OCI-LY7 (cell line): ENCODE measurements at regions not wholly inside any gene's neighbourhood (a gene's known extent, or its start where the extent isn't known, plus 50 kb on each side); places are given as distances from the start of the nearest gene placed in this dataset.

ENCODE experiments used
- BruUV-seq: library from RNA; stranded (reverse); fragments of 400-500 nt; replicated peaks from 2 replicates; lab custom pipeline; 2021; lab: Mats Ljungman, UMichigan
- CTCF ChIA-PET: fragments of 300-600 bp; sonication (Branson Sonifier 250); formaldehyde crosslinking; loops from one replicate; lab custom pipeline; 2022; ENCODE audit warnings: antibody characterized with exemption; ENCODE audit not compliant: unreplicated experiment; lab: Charles Lee
- POLR2A ChIA-PET: fragments of 300-600 bp; sonication (Branson Sonifier 250); formaldehyde crosslinking; loops from one replicate; lab custom pipeline; 2022; ENCODE audit warnings: antibody characterized with exemption; lab: Charles Lee
- DNase-seq: peaks from one replicate; pipeline ENCODE4 v3.0.0-alpha.2; 2015; ENCODE audit warnings: low spot score
- H2AFZ ChIP-seq: fragments of 200-600 bp; sonication (generic), shearing (Covaris generic); 2 replicates; pipeline ENCODE4 v1.6.1; 2014; ENCODE audit warnings: mild to moderate bottlenecking, antibody characterized with exemption, low read length, moderate library complexity
- H3K27ac ChIP-seq: fragments of 200-600 bp; sonication (generic); 2 replicates; pipeline ENCODE4 v1.5.1; 2014; ENCODE audit warnings: mixed run types, low read depth, mild to moderate bottlenecking, moderate library complexity, low read length, inconsistent platforms; ENCODE audit not compliant: poor library complexity, severe bottlenecking
- H3K36me3 ChIP-seq: fragments of 200-600 bp; sonication (generic); 2 replicates; pipeline ENCODE4 v1.6.1; 2014; ENCODE audit warnings: mild to moderate bottlenecking, antibody characterized with exemption, low read length, moderate library complexity, mixed read lengths; ENCODE audit not compliant: insufficient read depth
- H3K4me1 ChIP-seq: fragments of 200-600 bp; sonication (generic); 2 replicates; pipeline ENCODE4 v1.5.1; 2014; ENCODE audit warnings: mild to moderate bottlenecking, low read length; ENCODE audit not compliant: insufficient read depth, poor library complexity, severe bottlenecking
- H3K4me2 ChIP-seq: fragments of 200-600 bp; sonication (generic); 2 replicates; pipeline ENCODE4 v1.6.1; 2014; ENCODE audit warnings: mild to moderate bottlenecking, low read length
- H3K4me3 ChIP-seq: fragments of 200-600 bp; sonication (generic); 2 replicates; pipeline ENCODE4 v1.5.1; 2014; ENCODE audit warnings: mild to moderate bottlenecking, low read depth, low read length; ENCODE audit not compliant: poor library complexity, severe bottlenecking
- H3K79me2 ChIP-seq: fragments of 200-600 bp; sonication (generic); 2 replicates; pipeline ENCODE4 v1.6.1; 2016; ENCODE audit warnings: low read depth, mild to moderate bottlenecking, low read length, moderate library complexity, mixed read lengths; ENCODE audit not compliant: insufficient read depth
- H3K9me2 ChIP-seq: fragments of 200-600 bp; sonication (generic); 2 replicates; pipeline ENCODE4 v1.6.1; 2016; ENCODE audit warnings: mild to moderate bottlenecking, low read length, mixed read lengths; ENCODE audit not compliant: insufficient read depth
- H3K9me3 ChIP-seq: fragments of 200-600 bp; sonication (generic); 2 replicates; pipeline ENCODE4 v1.6.1; 2014; ENCODE audit warnings: mild to moderate bottlenecking, mixed run types, low read length, mixed read lengths
- H4K20me1 ChIP-seq: fragments of 200-600 bp; sonication (generic); 2 replicates; pipeline ENCODE4 v1.6.1; 2014; ENCODE audit warnings: mild to moderate bottlenecking, antibody characterized with exemption, low read length, moderate library complexity, mixed read lengths; ENCODE audit not compliant: insufficient read depth
- EZH2phosphoT487 ChIP-seq: fragments of 200-600 bp; sonication (generic); IDR thresholded peaks from 2 replicates; pipeline ENCODE4 v1.6.1; 2018; ENCODE audit warnings: low read depth, borderline replicate concordance, mild to moderate bottlenecking, mixed run types, antibody characterized with exemption, low read length, moderate library complexity, mixed read lengths
- intact Hi-C: fragments of 100-400 bp; cut with micrococcal nuclease; formaldehyde crosslinking; loops from one replicate; pipeline ENCODE4 v1.10.0; 2022; ENCODE audit not compliant: unreplicated experiment
- TF ChIP-seq, protein P1 (sequence below): fragments of 200-600 bp; sonication (generic); conservative IDR thresholded peaks from 2 replicates; pipeline ENCODE4 v1.5.1; 2014; ENCODE audit warnings: mild to moderate bottlenecking, antibody characterized with exemption, low read length, moderate library complexity, mixed read lengths

DNA sequence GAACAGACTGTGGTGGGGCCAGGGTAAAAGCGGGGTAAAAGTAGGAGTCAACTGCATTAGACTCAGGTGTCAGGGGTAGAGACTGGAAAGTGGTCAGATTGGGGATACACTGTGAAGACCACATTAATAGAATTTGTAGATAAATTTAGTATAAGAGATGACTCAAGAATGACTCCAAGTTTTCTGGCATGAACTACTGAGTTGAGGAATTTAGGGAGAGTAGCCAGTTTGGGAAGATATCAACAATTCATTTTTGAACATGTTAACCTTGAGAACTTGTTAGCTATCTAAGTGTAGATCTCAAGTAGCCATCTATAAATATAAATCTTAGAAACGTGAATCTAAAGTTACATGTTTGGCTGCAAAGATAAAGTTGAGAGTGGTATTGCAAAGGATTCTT, 206.9 kb upstream of the HCCS start:
- H3K9me2 ChIP-seq, result no peaks in the 10 kb centered on the region
- H3K36me3 ChIP-seq, result no peaks in the 10 kb centered on the region
- no peak for DNase-seq
- no peak overlapping the region for H3K4me3 ChIP-seq
- H3K4me2 ChIP-seq, result no peak overlapping the region
- no peaks in the 10 kb centered on the region for H4K20me1 ChIP-seq
- H3K9me3 ChIP-seq, result no peaks in the 10 kb centered on the region
- no peak for TF ChIP-seq EZH2phosphoT487
- TF ChIP-seq, protein P1, sequence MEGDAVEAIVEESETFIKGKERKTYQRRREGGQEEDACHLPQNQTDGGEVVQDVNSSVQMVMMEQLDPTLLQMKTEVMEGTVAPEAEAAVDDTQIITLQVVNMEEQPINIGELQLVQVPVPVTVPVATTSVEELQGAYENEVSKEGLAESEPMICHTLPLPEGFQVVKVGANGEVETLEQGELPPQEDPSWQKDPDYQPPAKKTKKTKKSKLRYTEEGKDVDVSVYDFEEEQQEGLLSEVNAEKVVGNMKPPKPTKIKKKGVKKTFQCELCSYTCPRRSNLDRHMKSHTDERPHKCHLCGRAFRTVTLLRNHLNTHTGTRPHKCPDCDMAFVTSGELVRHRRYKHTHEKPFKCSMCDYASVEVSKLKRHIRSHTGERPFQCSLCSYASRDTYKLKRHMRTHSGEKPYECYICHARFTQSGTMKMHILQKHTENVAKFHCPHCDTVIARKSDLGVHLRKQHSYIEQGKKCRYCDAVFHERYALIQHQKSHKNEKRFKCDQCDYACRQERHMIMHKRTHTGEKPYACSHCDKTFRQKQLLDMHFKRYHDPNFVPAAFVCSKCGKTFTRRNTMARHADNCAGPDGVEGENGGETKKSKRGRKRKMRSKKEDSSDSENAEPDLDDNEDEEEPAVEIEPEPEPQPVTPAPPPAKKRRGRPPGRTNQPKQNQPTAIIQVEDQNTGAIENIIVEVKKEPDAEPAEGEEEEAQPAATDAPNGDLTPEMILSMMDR, result no peak
- intact Hi-C loops, result no loop called here
- no peaks in the 10 kb centered on the region for H3K79me2 ChIP-seq
- H2AFZ ChIP-seq, result no peak overlapping the region
- H3K4me1 ChIP-seq, result no peaks in the 10 kb centered on the region
- H3K27ac ChIP-seq, result no peak overlapping the region
- no TSS peak for BruUV-seq
- ChIA-PET CTCF (no interaction called here), POLR2A (no interaction called here)

DNA sequence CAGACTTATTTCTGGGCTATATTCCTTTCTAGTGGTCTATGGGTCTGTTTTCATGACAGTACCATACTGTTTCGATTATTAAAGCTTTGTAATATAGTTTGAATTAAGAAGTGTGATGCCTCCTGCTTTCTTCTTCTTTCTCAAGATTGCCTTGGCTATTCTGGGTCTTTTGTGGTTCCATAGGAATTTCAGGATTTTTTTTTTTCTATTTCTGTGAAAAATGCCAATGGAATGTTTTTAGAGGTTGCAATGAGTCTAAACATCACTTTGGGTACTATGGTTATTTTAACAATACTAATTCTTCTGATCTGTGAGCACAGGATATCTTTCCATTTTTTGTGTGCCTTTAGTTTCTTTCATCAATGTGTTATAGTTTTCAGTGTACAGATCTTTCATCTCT, 204.3 kb upstream of the HCCS start:
- no peaks in the 10 kb centered on the region for H4K20me1 ChIP-seq
- no peaks in the 10 kb centered on the region for H3K79me2 ChIP-seq
- no peak for DNase-seq
- CTCF ChIA-PET, result no interaction called here
- POLR2A ChIA-PET, result no interaction called here
- TF ChIP-seq, protein P1, result no peak
- TF ChIP-seq EZH2phosphoT487, result no peak
- no peak overlapping the region for H3K4me2 ChIP-seq
- H3K4me3 ChIP-seq, result no peak overlapping the region
- no TSS peak for BruUV-seq
- no peaks in the 10 kb centered on the region for H3K9me2 ChIP-seq
- H3K4me1 ChIP-seq, result no peaks in the 10 kb centered on the region
- no peaks in the 10 kb centered on the region for H3K9me3 ChIP-seq
- intact Hi-C loops, result no loop called here
- H3K27ac ChIP-seq, result no peak overlapping the region
- no peaks in the 10 kb centered on the region for H3K36me3 ChIP-seq
- no peak overlapping the region for H2AFZ ChIP-seq

DNA sequence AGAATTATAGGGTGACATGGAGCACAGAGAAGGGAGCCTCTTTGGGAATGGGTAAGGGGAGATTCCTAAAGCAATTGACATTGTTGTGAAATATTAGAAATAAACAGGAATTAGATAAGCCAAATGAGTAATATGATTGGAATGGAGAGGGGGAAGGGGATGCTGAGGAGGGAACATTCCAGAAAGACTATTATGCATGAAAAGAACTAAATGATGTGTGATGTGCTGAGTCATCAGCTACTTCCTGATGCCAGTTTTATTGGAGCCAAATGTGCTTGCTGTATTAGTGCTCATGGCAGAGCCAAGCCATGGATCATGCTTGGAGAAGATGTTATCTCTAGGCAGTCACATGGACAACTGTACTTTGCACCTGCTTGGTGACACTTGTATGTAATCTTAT, 189.0 kb upstream of the HCCS start:
- TF ChIP-seq EZH2phosphoT487, result no peak
- TF ChIP-seq, protein P1, result no peak
- ChIA-PET CTCF (no interaction called here), POLR2A (interaction anchor here (0.6 kb wide), 1 partner anchor 83 kb away, joined by 3 read pairs; no protein-coding TSS in a partner anchor)
- no peak for DNase-seq
- BruUV-seq, result no TSS peak
- H3K79me2 ChIP-seq, result no peaks in the 10 kb centered on the region
- H3K9me3 ChIP-seq, result no peaks in the 10 kb centered on the region
- H3K36me3 ChIP-seq, result no peaks in the 10 kb centered on the region
- H4K20me1 ChIP-seq, result no peaks in the 10 kb centered on the region
- intact Hi-C loops, result no loop called here
- no peaks in the 10 kb centered on the region for H3K4me1 ChIP-seq
- no peak overlapping the region for H3K27ac ChIP-seq
- H3K9me2 ChIP-seq, result no peaks in the 10 kb centered on the region
- H3K4me3 ChIP-seq, result no peak overlapping the region
- H2AFZ ChIP-seq, result no peak overlapping the region
- H3K4me2 ChIP-seq, result no peak overlapping the region
